Frontal cortex (tissue), 3 donors: ENCODE measurements at regions not wholly inside any gene's neighbourhood (a gene's known extent, or its start where the extent isn't known, plus 50 kb on each side); places are given as distances from the start of the nearest gene placed in this dataset.
A peak's percentile ranks its signal among the peaks of the same experiment; 100 is the strongest.
"Not testable (repeated sequence)": the region's sequence is repeated elsewhere in the genome, so short reads cannot be mapped to it uniquely, and the experiment has no call there.

Experiments used
- DNase-seq, 2 donors: peaks; one replicate each; pipeline ENCODE4 v3.0.0; 2012; ENCODE audit warnings: low spot score in 2 of 2
- FAIRE-seq: peaks from 2 replicates; lab custom pipeline; 2012; peaks lifted over from hg19 to GRCh38; lab: Jason Lieb, UNC
- donor health status: control.
- donor health status: control.
- donor health status: control.

DNA sequence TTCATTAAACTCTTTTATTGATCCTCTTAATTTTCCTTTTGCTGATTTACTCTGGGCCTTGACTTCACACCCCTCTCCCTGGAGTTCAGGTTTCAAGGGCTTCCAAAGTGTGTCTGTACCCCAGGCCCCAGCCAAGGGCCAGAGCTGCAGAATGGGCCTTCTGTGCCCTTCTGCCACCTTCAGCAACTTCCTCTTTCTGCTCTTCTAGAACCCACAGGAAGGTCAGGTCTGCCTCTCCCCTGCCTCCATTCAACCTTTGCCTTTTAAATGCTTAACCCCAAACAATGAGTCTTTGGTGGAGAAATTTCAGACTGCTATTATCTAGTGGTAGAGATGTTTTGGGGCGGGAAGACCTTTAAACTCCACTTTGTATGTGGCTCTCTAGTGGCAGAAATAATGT, 63.1 kb downstream of the TSN start:
- no peak for FAIRE-seq
- DNase-seq: no peak

DNA sequence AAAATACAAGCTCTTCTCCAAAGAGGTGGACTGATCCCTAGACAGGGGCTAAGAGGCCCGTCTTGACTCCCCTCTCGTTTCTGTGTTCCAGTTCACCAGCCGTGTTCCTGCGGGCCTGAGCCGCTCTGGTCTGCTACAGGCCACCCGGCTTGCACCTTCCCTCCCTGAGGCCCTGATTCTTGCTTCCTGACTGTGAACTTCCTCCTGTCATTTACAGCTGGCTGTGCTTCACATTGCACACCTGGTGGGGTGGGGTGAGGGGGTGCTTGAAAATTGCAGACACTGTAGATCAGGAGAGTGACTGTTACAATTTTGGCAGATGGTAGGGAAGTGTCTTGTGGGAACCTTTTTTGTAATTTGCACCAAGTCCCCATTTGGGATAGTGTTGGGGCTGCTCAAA, 64.4 kb downstream of the TSN start:
- DNase-seq: no peak
- FAIRE-seq: no peak

DNA sequence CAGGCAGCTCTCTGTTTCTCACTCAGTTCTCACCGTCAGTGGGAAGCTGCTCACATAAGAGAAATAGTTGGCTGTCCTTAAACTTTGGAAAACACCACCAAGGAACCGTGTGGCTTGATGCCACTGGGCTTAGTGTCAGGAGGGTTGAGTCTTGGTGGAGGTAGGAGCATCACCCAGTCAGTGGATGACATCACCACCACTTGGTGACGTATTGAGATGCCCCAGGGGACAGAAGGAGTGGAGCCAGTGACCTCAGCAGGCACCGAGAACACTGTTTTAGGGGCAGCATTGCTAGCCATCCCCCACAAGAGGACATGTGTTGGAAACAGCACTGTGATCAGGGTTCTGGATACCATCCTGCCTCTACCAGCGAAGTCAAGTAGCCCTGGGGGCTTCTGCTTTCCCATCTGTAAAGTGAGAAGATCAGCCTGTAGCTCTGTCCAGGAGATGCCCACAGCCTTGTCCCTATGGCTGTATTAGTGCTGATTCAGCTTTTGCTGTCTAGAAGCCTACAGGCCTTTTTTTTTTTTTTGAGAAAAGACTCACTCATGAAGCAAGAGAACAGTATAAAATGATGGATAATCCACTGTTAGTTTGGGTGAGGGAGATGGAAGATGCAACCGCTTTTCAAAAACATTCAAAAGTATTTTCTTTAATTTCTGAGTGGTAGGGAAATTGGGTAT, 66.2 kb downstream of the TSN start:
- no peak for DNase-seq
- FAIRE-seq: no peak

DNA sequence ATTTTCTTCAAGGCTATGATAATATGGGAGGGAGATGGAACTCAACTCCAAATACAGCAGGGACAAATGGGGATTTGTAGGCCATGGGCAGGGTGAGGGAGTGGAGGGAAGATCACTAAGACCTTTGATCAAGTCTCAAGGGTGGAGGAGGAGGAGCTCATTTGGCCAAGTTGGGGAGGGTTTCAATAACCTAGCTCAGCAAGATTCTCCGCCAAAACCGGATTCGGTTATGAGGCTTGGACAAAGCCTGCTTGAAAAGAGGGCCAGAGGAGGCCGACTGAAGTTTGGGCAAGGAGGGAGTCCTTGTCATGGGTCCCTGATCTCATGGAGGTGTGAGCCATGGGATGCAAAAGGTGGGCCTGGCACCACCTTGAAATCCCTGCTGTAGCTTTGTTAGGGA, 68.8 kb downstream of the TSN start:
- FAIRE-seq (no peak), DNase-seq (no peak)

DNA sequence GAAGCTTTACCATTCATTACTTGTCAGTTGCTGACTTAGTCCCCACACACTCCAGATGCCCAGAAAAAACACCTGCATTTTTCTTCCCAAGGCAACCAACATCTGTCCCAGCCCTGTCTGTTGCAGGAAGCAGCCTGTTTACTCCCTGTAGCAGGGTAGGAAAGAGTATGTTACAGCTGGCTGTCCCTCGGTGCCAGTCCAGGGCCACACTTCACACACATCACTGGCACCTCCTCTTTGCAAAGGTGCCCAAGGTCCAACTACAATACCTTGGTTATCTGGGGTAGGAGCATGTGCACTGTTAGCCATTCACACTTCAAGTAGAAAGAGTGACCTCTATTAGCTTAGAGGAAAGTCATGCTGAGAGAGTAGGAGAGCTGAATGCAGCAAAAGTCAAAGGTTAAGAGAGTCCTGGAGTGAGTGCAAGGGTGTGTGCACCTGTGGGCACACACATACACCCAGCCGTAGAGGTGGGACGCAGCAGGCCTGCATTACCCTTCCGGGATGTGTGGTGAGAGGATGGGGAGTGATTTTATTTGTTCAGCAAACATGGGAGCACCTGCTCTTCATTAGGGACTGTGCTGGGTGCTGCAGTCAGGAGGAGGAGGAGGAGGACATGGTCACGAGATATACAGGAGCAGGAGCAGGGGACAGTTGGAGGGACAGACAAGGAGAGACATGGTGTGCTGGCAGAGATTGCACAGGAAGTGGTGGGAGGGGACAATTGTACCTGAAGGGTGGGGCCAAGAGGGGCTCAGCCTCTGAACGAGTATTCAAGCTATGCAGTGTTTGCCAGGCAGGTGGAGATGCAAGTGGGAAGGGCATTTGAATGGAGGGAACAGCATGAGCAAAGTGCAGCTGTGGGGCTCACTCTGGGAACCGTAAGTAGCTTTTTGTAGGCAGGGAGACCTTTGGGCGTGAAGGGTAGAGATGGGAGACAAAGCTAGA, 69.8 kb downstream of the TSN start:
- DNase-seq (no peak), FAIRE-seq (no peak)

DNA sequence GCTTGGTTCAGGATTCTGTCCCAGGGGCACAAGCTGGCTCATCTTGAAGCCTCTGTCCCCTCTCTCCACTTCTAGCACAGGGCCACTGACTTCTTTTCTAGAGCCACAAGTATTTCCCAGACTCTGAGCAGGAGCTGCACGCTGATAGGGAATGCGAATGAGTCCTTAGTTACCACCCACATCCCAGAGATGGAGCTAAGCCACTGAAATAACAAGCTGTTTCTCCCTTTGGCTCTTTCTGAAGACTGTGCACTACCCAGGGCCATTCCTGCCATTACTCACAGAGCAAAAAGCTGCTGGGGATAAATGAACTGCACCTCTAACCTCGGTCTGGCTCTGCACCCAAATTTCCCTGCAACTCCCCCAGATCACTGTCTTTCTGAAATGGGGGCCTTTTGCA, 70.6 kb downstream of the TSN start:
- DNase-seq: peak in 1 of 2 donors; percentile 30
- no peak for FAIRE-seq

DNA sequence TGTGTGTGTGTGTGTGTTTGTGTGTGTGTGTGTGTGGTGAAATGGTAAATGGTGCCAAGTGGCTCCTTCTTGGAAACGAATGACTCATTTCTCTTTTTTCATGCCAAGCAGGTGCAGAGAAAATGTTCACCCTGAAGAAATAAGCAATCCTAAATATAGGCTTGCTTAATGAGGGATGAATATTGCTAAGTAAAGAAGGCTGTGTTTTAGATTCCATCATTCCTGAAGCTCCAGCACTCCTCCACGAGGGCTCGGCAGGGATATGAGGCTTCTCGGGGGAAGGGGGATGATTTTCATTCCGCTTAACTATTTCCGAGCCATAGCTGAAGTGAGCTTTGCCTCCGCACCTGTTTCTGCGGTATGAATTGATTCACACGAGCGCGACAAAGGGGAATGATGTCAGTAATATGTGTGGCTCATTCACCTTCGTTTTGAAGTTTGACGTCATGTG, 72.9 kb downstream of the TSN start:
- FAIRE-seq: no peak

DNA sequence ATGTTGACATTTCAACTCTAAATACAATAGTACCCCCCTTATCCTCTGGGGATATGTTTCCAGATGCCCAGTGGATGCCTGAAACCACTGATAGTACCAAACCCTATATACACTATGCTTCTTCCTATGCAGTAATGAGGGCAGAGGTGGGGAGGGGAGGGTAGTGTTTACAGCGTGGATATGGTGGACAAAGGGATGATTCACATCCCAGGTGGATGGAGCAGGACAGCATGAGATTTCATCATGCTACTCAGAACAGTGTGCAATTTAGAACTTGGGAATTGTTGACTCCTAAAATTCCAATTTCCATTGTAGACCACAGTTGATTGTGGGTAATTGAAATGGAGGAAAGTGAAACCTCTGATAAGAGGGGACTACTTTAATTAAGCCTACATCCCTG, 75.4 kb downstream of the TSN start:
- DNase-seq (no peak), FAIRE-seq (no peak)

More for the DNA sequence above, 72.9 kb downstream of the TSN start:
- peak in 1 of 2 donors; percentile 18 for DNase-seq

DNA sequence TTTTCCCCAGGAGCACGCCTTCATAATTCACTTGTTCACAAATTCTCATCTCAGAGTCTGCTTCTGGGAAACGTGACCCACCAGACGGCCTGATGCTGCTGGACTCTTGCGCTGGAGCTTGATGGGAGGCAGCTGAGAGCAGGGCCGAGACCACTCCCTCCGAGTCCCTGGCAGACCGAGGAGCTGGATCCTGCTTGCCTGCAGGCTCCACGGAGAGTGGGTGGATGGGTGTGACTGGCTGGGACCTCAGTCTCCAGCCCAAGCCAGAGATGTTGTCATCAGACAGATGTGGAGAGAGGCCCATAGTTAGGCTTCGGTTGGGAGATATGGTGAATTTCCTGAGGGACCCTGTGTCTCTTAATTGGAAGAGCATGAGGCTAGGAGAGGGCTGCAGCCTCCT, 76.4 kb downstream of the TSN start:
- DNase-seq: no peak
- no peak for FAIRE-seq

DNA sequence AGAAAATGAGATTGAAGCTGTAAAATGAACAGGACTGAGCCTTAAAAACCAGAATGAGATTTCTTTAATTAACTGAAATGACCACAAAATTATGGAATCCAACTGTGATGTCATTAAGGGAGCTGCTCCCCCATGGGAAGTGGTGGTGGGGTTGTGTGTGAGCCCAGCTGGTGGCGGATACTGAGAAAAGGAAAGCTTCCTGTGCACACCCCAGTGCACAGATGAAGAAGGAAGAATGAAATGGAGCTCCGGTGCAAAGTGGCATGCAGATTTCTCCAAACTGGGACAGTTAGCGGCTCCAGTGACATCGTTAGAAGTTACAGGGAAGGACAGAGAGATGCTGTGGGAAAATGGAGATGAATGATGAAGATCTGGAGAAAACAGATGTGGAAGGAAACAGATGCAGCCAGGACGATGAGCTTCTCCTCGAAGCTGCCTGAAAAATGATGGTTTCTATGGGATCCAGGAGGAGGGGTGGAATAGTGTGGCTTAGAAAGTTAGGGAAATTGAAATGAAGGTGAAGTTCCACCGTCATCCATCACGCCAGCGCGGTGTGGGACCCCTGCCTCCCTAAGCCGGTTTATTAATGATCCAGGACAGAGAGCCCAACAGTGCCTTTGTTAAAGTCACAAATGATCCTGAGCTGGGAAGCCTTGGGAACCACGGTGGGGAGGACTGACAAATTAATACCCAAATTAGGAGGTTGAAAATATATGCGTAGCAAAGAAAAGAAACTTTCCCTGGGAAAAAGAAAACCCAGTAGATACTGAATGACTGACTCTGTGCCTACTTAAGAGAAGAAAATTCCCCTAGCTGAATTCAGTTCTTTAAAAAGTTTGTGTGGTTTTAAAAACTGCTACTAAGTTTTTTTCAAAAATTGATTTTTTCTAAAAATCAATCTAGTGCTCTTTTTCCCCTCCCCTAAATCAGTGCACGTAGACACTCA, 77.2 kb downstream of the TSN start:
- no peak for DNase-seq

DNA sequence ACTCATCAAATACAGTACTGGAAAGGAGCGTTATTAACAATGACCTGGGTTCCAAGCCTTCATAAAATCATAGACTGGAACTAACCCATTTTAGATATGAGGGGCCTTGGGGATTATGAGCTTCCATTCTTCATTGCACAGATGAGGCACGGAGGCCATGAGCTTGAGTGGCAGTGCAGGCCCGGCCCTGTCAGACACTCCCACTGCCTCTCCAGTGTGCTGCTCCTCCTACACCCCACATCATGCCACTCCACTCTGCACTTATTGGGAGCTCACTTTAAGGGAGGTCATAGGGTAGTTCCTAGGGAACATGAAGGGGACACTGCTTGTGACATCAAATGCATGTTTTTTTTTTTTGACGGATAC, 77.9 kb downstream of the TSN start:
- DNase-seq (no peak), FAIRE-seq (no peak)

More for the DNA sequence above, 77.2 kb downstream of the TSN start:
- no peak for FAIRE-seq

DNA sequence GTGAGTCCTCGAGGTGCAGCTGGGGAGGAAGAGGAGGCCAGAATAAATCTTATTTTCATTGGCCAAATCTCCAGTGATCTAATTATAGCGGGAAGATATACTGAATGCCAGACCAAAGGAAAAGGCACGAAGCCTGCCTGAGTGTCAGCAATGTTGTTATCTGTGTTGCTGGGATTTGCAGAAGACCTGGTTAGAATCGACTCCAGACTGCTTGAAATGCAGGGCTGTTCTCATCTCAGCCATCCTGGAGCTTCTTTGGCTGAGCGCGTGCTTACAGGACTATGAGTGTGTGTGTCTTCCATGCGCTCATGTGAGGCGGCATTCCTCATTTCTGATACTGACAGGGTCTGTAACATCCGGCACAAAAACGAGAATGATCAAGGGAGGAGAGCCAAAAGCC, 81.2 kb downstream of the TSN start:
- FAIRE-seq: no peak

DNA sequence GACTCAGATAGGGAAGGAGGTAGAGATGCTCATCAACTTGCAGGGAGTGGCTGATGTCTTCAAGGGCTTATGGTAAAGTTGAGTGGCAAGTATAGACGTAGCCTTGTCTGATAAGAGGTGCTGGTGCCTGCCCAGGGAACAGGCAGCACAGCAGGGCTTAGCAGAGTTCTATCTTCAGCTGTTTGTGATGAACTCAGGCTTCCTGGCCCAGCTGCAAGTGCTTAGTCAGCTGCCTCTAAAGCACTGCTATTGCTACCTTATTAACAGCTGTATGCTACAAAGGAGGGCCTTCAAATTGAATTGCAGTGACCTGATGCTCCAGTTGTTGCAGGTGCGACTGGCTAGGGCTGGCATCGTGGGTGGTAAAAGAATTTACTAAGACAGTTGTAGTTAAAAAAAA, 82.1 kb downstream of the TSN start:
- FAIRE-seq: no peak
- no peak for DNase-seq

More for the DNA sequence above, 81.2 kb downstream of the TSN start:
- DNase-seq: no peak

DNA sequence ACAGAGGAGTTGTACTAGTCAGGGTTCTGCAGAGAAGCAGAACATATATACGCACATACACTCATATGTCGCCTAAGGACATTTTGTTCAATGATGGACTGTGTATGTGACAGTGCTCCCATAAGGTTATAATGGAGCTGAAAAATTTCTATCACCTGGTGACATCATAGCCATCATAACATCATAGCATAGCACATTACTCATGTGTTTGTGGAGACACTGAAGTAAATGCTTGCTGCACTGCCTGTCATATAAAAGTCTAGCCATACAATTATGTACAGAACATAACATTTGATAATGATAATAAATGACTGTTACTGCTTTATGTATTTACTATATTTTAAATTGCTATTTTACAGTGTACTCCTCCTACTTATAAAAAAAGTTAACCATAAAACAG, 83.1 kb downstream of the TSN start:
- no peak for DNase-seq
- FAIRE-seq: no peak

DNA sequence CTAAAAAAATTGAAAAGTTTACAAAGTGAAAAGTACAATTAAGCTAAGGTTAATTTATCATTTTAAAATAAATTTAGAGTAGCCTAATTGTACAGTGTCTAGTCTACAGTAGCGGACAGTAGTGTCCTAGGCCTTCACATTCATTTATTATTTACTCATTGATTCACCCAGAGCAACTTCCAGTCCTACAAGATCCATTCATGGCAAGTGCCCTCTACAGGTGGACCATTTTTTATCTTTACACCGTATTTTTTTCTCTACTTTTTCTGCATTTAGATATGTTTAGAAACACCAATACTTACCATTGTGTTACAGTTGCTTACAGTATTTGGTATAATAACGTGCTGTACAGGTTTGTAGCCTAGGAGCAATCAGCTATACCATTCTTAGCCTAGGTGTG, 84.1 kb downstream of the TSN start:
- FAIRE-seq (no peak), DNase-seq (no peak)

DNA sequence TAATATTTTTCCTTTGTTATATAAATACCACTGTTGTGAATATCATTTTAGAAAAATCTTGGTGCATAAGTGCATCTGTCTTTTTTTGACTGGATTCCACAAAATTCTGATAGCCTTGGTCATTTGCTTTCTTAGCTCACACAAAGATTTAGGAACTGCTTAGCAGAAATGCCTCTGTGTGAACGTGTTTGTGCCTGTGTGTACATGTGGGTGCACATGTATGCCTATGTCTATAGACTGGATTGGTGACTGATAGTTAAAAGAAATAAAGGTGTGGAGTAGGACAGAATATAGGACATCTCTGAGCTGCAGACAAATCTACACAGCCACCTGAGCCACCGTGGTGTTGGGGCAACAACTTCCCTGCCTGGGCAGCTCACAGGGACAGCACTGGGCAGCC, 93.8 kb downstream of the TSN start:
- FAIRE-seq (no peak), DNase-seq (no peak)

DNA sequence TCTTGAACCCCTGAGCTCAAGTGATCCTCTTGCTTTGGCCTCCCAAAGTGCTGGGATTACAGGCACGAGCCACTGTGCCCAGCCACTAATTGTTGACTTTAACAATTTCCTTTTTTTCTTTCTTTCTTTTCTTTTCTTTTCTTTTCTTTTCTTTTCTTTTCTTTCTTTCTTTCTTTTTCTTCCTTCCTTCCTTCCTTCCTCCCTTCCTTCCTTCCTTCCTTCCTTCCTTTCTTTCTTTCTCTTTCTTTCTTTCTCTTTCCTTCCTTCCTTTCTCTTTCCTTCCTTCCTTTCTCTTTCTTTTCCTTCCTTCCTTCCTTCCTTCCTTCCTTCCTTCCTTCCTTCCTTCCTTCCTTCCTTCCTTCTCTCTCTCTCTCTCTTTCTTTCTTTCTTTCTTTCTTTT, 97.7 kb downstream of the TSN start:
- not testable (repeated sequence) for FAIRE-seq, DNase-seq

DNA sequence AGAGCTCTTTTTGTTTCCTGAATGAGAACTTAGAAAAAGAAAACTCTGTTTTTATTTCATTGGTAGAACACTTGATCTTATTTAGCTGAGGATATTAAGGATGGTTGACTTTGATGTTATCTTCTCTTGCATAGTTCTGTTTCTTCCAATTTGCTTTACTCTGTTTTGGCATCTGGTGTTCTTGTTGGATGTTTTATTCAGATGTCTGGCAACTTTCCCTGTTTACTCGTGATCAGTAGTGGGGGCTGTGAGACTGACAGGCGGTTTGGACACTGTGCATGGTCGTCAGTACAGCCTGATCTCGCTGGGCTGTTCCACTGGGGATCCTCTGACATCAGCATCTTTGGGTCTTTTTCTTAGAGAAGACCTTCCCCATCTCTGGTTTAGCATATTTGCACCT, 100.1 kb downstream of the TSN start:
- no peak for DNase-seq
- FAIRE-seq: no peak

DNA sequence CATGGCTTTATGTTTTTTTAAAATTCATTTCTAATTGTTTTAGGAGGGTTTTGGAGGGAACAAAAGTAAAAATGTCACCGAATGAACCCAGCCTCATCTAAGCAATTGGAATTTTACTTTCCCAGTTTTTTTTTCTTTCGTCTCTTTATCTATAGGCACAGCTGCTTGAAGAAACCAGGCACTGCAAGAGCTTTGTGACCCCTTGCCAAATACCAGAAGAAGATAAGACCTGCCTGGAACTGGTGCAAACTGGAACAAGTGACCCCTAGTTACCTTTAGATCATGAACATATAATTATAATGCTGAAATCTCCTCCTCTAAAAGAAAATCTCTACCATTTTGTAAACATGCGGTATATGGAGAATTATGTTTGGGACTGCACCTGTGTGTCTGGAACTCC, 100.9 kb downstream of the TSN start:
- no peak for DNase-seq
- no peak for FAIRE-seq

DNA sequence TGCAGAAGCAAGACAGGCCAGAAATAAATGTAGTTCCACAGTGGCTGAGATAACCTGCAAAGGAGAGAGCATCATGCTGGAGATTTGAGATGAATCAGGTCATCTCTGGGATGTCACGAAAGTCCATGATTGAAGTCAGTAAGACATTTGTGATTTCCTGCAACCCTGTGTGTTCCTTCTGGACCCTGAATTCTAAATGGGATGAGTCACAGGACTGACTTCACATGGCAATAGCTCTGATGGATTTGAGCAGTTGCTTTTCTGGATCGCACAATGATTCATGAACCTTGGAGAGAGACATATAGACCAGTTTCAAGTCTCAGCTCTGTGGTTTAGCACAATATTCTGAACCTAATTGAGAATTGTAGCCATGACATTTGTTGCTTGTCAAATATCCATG, 102.9 kb downstream of the TSN start:
- no peak for FAIRE-seq
- DNase-seq: no peak
